PC-3 (cell line): ENCODE measurements at regions not wholly inside any gene's neighbourhood (a gene's known extent, or its start where the extent isn't known, plus 50 kb on each side); places are given as distances from the start of the nearest gene placed in this dataset.

Experiments used
- ATAC-seq: fragments of 200-7000 bp; cut with Tn5 transposase; 2 replicates; pipeline ENCODE4 v1.9.1; 2020; ENCODE audit warnings: mild to moderate bottlenecking, moderate library complexity
- BruUV-seq: library from RNA; stranded (reverse); fragments of 400-500 nt; replicated peaks from 2 replicates; lab custom pipeline; 2021; lab: Mats Ljungman, UMichigan
- CTCF ChIA-PET: fragments of 300-600 bp; sonication (Branson Sonifier 250); formaldehyde crosslinking; loops from one replicate; lab custom pipeline; 2022; ENCODE audit warnings: antibody characterized with exemption; lab: Charles Lee
- POLR2A ChIA-PET: fragments of 300-600 bp; sonication (Branson Sonifier 250); formaldehyde crosslinking; loops from one replicate; lab custom pipeline; 2022; ENCODE audit warnings: antibody characterized with exemption; ENCODE audit not compliant: unreplicated experiment; lab: Charles Lee
- DNase-seq: peaks from one replicate; pipeline ENCODE4 v3.0.0-alpha.2; 2015
- H2AFZ ChIP-seq: fragments of 300-600 bp; sonication (generic); 2 replicates; pipeline ENCODE4 v1.6.0; 2016; ENCODE audit warnings: antibody characterized with exemption, low read length
- H3F3A ChIP-seq: fragments of 300-600 bp; sonication (generic); one replicate; pipeline ENCODE4 v1.6.0; 2017; ENCODE audit warnings: antibody characterized with exemption, low read length, control low read depth, mild to moderate bottlenecking; ENCODE audit not compliant: unreplicated experiment
- H3K27ac ChIP-seq: fragments of 300-600 bp; sonication (generic); 2 replicates; pipeline ENCODE4 v1.5.1; 2016; ENCODE audit warnings: mild to moderate bottlenecking, low read length
- H3K27me3 ChIP-seq: fragments of 300-600 bp; sonication (generic); 2 replicates; pipeline ENCODE4 v1.6.1; 2016; ENCODE audit warnings: low read length, mixed read lengths
- H3K36me3 ChIP-seq: fragments of 300-600 bp; sonication (generic); 2 replicates; pipeline ENCODE4 v1.6.1; 2016; ENCODE audit warnings: low read depth, mixed run types, low read length, mixed read lengths
- H3K4me1 ChIP-seq: fragments of 300-600 bp; sonication (generic); 2 replicates; pipeline ENCODE4 v1.5.1; 2016; ENCODE audit warnings: low read length; ENCODE audit not compliant: insufficient read depth
- H3K4me2 ChIP-seq: fragments of 300-600 bp; sonication (generic); 2 replicates; pipeline ENCODE4 v1.6.0; 2016; ENCODE audit warnings: low read length
- H3K4me3 ChIP-seq: fragments of 300-600 bp; sonication (generic); 2 replicates; pipeline ENCODE4 v1.5.1; 2016; ENCODE audit warnings: mild to moderate bottlenecking, low read length, mixed read lengths
- H3K79me2 ChIP-seq: fragments of 300-600 bp; sonication (generic); 2 replicates; pipeline ENCODE4 v1.6.1; 2017; ENCODE audit warnings: low read length, mixed read lengths
- H3K9ac ChIP-seq: fragments of 300-600 bp; sonication (generic); 2 replicates; pipeline ENCODE4 v1.6.0; 2016; ENCODE audit warnings: mild to moderate bottlenecking, low read length
- H3K9me2 ChIP-seq: fragments of 300-600 bp; sonication (generic); replicated peaks from 2 replicates; pipeline ENCODE4 v1.6.1; 2016; ENCODE audit warnings: mixed run types, low read length, mixed read lengths
- H3K9me3 ChIP-seq: fragments of 300-600 bp; sonication (generic); 2 replicates; pipeline ENCODE4 v1.6.1; 2016; ENCODE audit warnings: low read length, mixed read lengths
- H4K20me1 ChIP-seq: fragments of 300-600 bp; sonication (generic); 2 replicates; pipeline ENCODE4 v1.6.1; 2016; ENCODE audit warnings: low read length, mixed read lengths
- EZH2 ChIP-seq: fragments of 300-600 bp; sonication (generic); IDR thresholded peaks from one replicate; pipeline ENCODE4 v1.6.1; 2017; ENCODE audit warnings: antibody characterized with exemption, mild to moderate bottlenecking, low read length; ENCODE audit not compliant: unreplicated experiment
- EZH2phosphoT487 ChIP-seq: fragments of 300-600 bp; sonication (generic); IDR thresholded peaks from 2 replicates; pipeline ENCODE4 v1.6.1; 2018; ENCODE audit warnings: mild to moderate bottlenecking, antibody characterized with exemption, low read length, borderline replicate concordance
- intact Hi-C: fragments of 100-400 bp; cut with micrococcal nuclease; formaldehyde crosslinking; loops from 2 replicates; pipeline ENCODE4 v1.9.0; 2023
- TF ChIP-seq, protein P1 (sequence below): fragments of 300-600 bp; sonication (generic); conservative IDR thresholded peaks from 2 replicates; pipeline ENCODE4 v1.5.1; 2017; ENCODE audit warnings: antibody characterized with exemption, low read depth, mild to moderate bottlenecking, low read length

DNA sequence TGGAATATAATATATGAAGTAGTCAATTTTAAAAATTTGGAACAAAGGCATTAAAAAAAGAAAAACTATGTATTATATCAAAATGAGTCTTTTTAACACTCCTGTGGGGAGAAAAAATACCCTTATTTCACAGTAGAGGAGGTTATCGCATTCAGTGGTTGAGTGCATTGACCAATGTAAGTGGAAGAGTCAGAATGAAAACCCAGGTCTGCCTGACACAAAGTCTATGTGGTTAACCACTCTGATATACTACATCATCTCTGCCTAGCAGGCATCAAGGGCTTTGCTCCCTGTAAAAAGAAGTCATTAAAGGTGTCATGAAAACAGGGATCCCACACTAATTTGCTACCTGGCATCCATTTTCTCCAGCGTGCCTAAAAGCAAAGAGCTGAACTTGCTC is 417.2 kb upstream of the C9orf72 start:
- H3K27me3 ChIP-seq = peaks cover 11% of the 10 kb centered on the region
- no peak overlapping the region for H3K27ac ChIP-seq
- H3K4me3 ChIP-seq = no peak overlapping the region
- no peak overlapping the region for H3K9ac ChIP-seq
- no peaks in the 10 kb centered on the region for H3K36me3 ChIP-seq
- no peaks in the 10 kb centered on the region for H4K20me1 ChIP-seq
- no peak for TF ChIP-seq EZH2
- no peak for TF ChIP-seq EZH2phosphoT487
- no peaks in the 10 kb centered on the region for H3K9me2 ChIP-seq
- H3F3A ChIP-seq = no peaks in the 10 kb centered on the region
- DNase-seq = no peak
- H2AFZ ChIP-seq = no peak overlapping the region
- intact Hi-C loops = no loop called here
- no peaks in the 10 kb centered on the region for H3K4me1 ChIP-seq
- POLR2A ChIA-PET = no interaction called here
- no peak for ATAC-seq
- no peak overlapping the region for H3K4me2 ChIP-seq
- H3K9me3 ChIP-seq = no peaks in the 10 kb centered on the region
- H3K79me2 ChIP-seq = no peaks in the 10 kb centered on the region
- CTCF ChIA-PET = no interaction called here
- BruUV-seq = no TSS peak

GRCh38 chr9:27991221-27991620 is 417.9 kb upstream of the C9orf72 start:
- H4K20me1 ChIP-seq = no peaks in the 10 kb centered on the region
- no peak for ATAC-seq
- CTCF ChIA-PET = no interaction called here

DNA sequence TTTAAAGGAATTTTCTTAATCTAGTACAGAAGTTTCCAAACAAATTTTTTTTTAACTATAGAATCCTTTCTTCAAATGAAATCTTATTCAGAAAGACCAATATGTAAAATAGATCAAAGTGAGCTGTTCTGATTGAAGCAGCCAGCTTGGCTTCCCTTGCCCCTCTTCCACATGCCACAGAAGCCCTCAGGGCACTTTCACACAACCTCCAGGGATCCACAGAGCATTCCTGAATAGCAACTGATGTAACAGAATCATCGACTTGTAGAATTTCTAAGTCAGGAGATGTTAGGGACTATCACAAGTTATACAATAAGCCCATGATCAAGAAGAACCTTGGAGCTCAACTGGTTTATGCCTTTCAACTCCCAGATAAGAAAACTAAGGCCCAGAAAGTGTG is 427.8 kb upstream of the C9orf72 start:
- H3K9ac ChIP-seq = no peak overlapping the region
- no peak overlapping the region for H2AFZ ChIP-seq
- H3F3A ChIP-seq = no peaks in the 10 kb centered on the region
- no peaks in the 10 kb centered on the region for H3K36me3 ChIP-seq
- intact Hi-C loops = no loop called here
- no peaks in the 10 kb centered on the region for H3K4me1 ChIP-seq
- H3K27ac ChIP-seq = no peak overlapping the region
- ChIA-PET POLR2A (no interaction called here), CTCF (no interaction called here)
- no TSS peak for BruUV-seq
- H4K20me1 ChIP-seq = no peaks in the 10 kb centered on the region
- DNase-seq = no peak
- no peak overlapping the region for H3K4me2 ChIP-seq
- TF ChIP-seq, protein P1, sequence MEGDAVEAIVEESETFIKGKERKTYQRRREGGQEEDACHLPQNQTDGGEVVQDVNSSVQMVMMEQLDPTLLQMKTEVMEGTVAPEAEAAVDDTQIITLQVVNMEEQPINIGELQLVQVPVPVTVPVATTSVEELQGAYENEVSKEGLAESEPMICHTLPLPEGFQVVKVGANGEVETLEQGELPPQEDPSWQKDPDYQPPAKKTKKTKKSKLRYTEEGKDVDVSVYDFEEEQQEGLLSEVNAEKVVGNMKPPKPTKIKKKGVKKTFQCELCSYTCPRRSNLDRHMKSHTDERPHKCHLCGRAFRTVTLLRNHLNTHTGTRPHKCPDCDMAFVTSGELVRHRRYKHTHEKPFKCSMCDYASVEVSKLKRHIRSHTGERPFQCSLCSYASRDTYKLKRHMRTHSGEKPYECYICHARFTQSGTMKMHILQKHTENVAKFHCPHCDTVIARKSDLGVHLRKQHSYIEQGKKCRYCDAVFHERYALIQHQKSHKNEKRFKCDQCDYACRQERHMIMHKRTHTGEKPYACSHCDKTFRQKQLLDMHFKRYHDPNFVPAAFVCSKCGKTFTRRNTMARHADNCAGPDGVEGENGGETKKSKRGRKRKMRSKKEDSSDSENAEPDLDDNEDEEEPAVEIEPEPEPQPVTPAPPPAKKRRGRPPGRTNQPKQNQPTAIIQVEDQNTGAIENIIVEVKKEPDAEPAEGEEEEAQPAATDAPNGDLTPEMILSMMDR = no peak
- TF ChIP-seq EZH2 = no peak
- no peaks in the 10 kb centered on the region for H3K9me2 ChIP-seq
- no peaks in the 10 kb centered on the region for H3K79me2 ChIP-seq
- no peak for ATAC-seq
- 0 out of 2 replicates have a peak, but pooled peaks cover 4% of the 10 kb centered on the region for H3K27me3 ChIP-seq
- no peaks in the 10 kb centered on the region for H3K9me3 ChIP-seq
- H3K4me3 ChIP-seq = no peak overlapping the region

More at GRCh38 chr9:27991221-27991620, 417.9 kb upstream of the C9orf72 start:
- Histone ChIP-seq H3K79me2 (no peaks in the 10 kb centered on the region), H3K27me3 (peaks cover 11% of the 10 kb centered on the region), H3K4me2 (no peak overlapping the region), H3F3A (no peaks in the 10 kb centered on the region), H3K9me3 (no peaks in the 10 kb centered on the region), H3K9ac (no peak overlapping the region), H3K27ac (no peak overlapping the region), H3K36me3 (no peaks in the 10 kb centered on the region), H3K9me2 (no peaks in the 10 kb centered on the region), H2AFZ (no peak overlapping the region), H3K4me1 (no peaks in the 10 kb centered on the region), H3K4me3 (no peak overlapping the region)
- TF ChIP-seq EZH2phosphoT487 = no peak
- TF ChIP-seq EZH2 = no peak
- TF ChIP-seq, protein P1 = no peak
- no TSS peak for BruUV-seq
- POLR2A ChIA-PET = no interaction called here
- DNase-seq = no peak
- intact Hi-C loops = no loop called here
